KBM-7 (cell line): ENCODE measurements at regions not wholly inside any gene's neighbourhood (a gene's known extent, or its start where the extent isn't known, plus 50 kb on each side); places are given as distances from the start of the nearest gene placed in this dataset.

ENCODE experiments used
- DNase-seq: peaks from one replicate; pipeline ENCODE4 v3.0.0-alpha.2; 2015
- in situ Hi-C: fragments of 300-500 bp; cut with MboI; formaldehyde crosslinking; loops from 2 replicates; pipeline ENCODE4 v1.14.3; 2020; ENCODE audit warnings: low sequenced_read_pairs, low pct_unique_long_range_greater_than_20kb, mixed read lengths

- in situ Hi-C loops: no loop called here
- no peak for DNase-seq
Observed at GRCh38 chr6:147744012-147744411, 235.5 kb downstream of the SAMD5 start.

GRCh38 chr6:147749331-147749730 is 240.8 kb downstream of the SAMD5 start:
- no peak for DNase-seq
- in situ Hi-C loops: no loop called here

- DNase-seq: no peak
- in situ Hi-C loops: no loop called here
Observed at GRCh38 chr6:147750413-147750812, 241.9 kb downstream of the SAMD5 start.

- in situ Hi-C loops: no loop called here
- no peak for DNase-seq
Observed at GRCh38 chr6:147751232-147751631, 242.7 kb downstream of the SAMD5 start.

- in situ Hi-C loops: no loop called here
- DNase-seq: no peak
Observed at GRCh38 chr6:147752689-147753403, 244.4 kb downstream of the SAMD5 start.

GRCh38 chr6:147755999-147756398 is 247.5 kb downstream of the SAMD5 start:
- in situ Hi-C loops: no loop called here
- no peak for DNase-seq

- DNase-seq: no peak
- in situ Hi-C loops: no loop called here
Observed at GRCh38 chr6:147756891-147757290, 248.4 kb downstream of the SAMD5 start.

- in situ Hi-C loops: no loop called here
- DNase-seq: no peak
Observed at GRCh38 chr6:147757291-147757690, 248.8 kb downstream of the SAMD5 start.

- DNase-seq: no peak
- in situ Hi-C loops: no loop called here
Observed at GRCh38 chr6:147758303-147758702, 249.8 kb downstream of the SAMD5 start.

GRCh38 chr6:147759093-147759492 is 250.6 kb downstream of the SAMD5 start:
- DNase-seq: no peak
- in situ Hi-C loops: no loop called here

GRCh38 chr6:147759536-147759935 is 251.0 kb downstream of the SAMD5 start:
- DNase-seq: no peak
- in situ Hi-C loops: no loop called here

- in situ Hi-C loops: no loop called here
- no peak for DNase-seq
Observed at GRCh38 chr6:147765541-147765940, 257.1 kb downstream of the SAMD5 start.

GRCh38 chr6:147768969-147769368 is 260.5 kb downstream of the SAMD5 start:
- in situ Hi-C loops: no loop called here

GRCh38 chr6:147769496-147770087 is 261.1 kb downstream of the SAMD5 start:
- no peak for DNase-seq
- in situ Hi-C loops: no loop called here

More at GRCh38 chr6:147768969-147769368, 260.5 kb downstream of the SAMD5 start:
- no peak for DNase-seq

GRCh38 chr6:147770221-147770620 is 261.7 kb downstream of the SAMD5 start:
- DNase-seq: no peak
- in situ Hi-C loops: no loop called here

GRCh38 chr6:147772724-147773123 is 264.2 kb downstream of the SAMD5 start:
- in situ Hi-C loops: no loop called here
- DNase-seq: no peak

GRCh38 chr6:147774856-147775255 is 266.4 kb downstream of the SAMD5 start:
- DNase-seq: no peak
- in situ Hi-C loops: no loop called here

- in situ Hi-C loops: no loop called here
- DNase-seq: no peak
Observed at GRCh38 chr6:147776631-147777213, 268.2 kb downstream of the SAMD5 start.

GRCh38 chr6:147779624-147780023 is 271.1 kb downstream of the SAMD5 start:
- DNase-seq: no peak
- in situ Hi-C loops: no loop called here

- in situ Hi-C loops: no loop called here
- DNase-seq: no peak
Observed at GRCh38 chr6:147782302-147782701, 273.8 kb downstream of the SAMD5 start.

GRCh38 chr6:147784371-147784770 is 275.9 kb downstream of the SAMD5 start:
- in situ Hi-C loops: no loop called here
- no peak for DNase-seq
